T-cell (primary cell): ENCODE measurements at regions not wholly inside any gene's neighbourhood (a gene's known extent, or its start where the extent isn't known, plus 50 kb on each side); places are given as distances from the start of the nearest gene placed in this dataset.

ENCODE experiments used
- ATAC-seq, 4 experiments: fragments of 200-7000 bp in 3 of 4; fragments of 150-1000 bp in 1 of 4; cut with Tn5 transposase; replicated peaks in 1 of 4; 1 replicate in 3 of 4; 2 replicates in 1 of 4; pipeline ENCODE4 v1.10.0; 2021; ENCODE audit warnings: moderate library complexity in 3 of 4, mild to moderate bottlenecking in 2 of 4, moderate number of reproducible peaks in 1 of 4
- CTCF ChIA-PET, 2 donors: fragments of 300-600 bp; sonication (Branson Sonifier 250); formaldehyde crosslinking; loops; one replicate each; lab custom pipeline; 2022; ENCODE audit warnings: antibody characterized with exemption in 2 of 2; lab: Charles Lee
- POLR2A ChIA-PET, 2 donors: fragments of 300-600 bp; sonication (Branson Sonifier 250); formaldehyde crosslinking; loops; one replicate each; lab custom pipeline; 2022; ENCODE audit warnings: antibody characterized with exemption in 2 of 2; lab: Charles Lee
- DNase-seq, 35 experiments: peaks; one replicate each; pipeline versions ENCODE4 v3.0.0 to v3.0.0-alpha.2; 2013 to 2023
- H3K27ac ChIP-seq: one replicate; pipeline ENCODE4 v1.5.1; 2013; ENCODE audit warnings: low read length
- H3K27me3 ChIP-seq, 2 experiments: replicated peaks in 1 of 2; 1 replicate in 1 of 2; 2 replicates in 1 of 2; pipeline versions ENCODE4 v1.6.1 to v1.7.0; 2013; ENCODE audit warnings: low read length in 1 of 2, mixed read lengths in 1 of 2; ENCODE audit not compliant: control insufficient read depth in 2 of 2, insufficient read depth in 2 of 2; ENCODE audit errors: extremely low read depth in 1 of 2
- H3K36me3 ChIP-seq, 2 donors: 1 replicate in 1 of 2; 2 replicates in 1 of 2; pipeline versions ENCODE4 v1.6.1 to v1.7.0; 2013; ENCODE audit warnings: low read length in 1 of 2; ENCODE audit not compliant: control insufficient read depth in 2 of 2, insufficient read depth in 1 of 2; ENCODE audit errors: extremely low read depth in 1 of 2
- H3K4me1 ChIP-seq, 2 experiments: 1 replicate in 1 of 2; 2 replicates in 1 of 2; pipeline versions ENCODE4 v1.6.1 to v1.7.0; 2013; ENCODE audit warnings: low read length in 2 of 2, mixed read lengths in 1 of 2; ENCODE audit not compliant: insufficient read depth in 2 of 2, control insufficient read depth in 1 of 2; ENCODE audit errors: extremely low read depth in 1 of 2
- H3K4me3 ChIP-seq, 2 donors: 1 replicate in 1 of 2; 2 replicates in 1 of 2; pipeline versions ENCODE4 v1.5.1 to v1.7.0; 2013; ENCODE audit warnings: mild to moderate bottlenecking in 2 of 2, low read length in 1 of 2, moderate library complexity in 1 of 2; ENCODE audit not compliant: control insufficient read depth in 1 of 2; ENCODE audit errors: extremely low read depth in 1 of 2
- H3K9me3 ChIP-seq: 2 replicates; pipeline ENCODE4 v1.7.0; 2013
- H3K27ac Mint-ChIP-seq, 2 donors: one replicate each; pipeline ENCODE4 v1.8.0; 2020 to 2021; ENCODE audit warnings: mild to moderate bottlenecking in 2 of 2, mixed read lengths in 2 of 2
- H3K27me3 Mint-ChIP-seq, 2 donors: one replicate each; pipeline ENCODE4 v1.8.0; 2021 to 2022; ENCODE audit warnings: mixed read lengths in 2 of 2
- H3K36me3 Mint-ChIP-seq: one replicate; pipeline ENCODE4 v1.8.0; 2021; ENCODE audit warnings: mixed read lengths
- H3K4me1 Mint-ChIP-seq, 3 donors: one replicate each; pipeline ENCODE4 v1.8.0; 2020 to 2022; ENCODE audit warnings: mixed read lengths in 3 of 3, mild to moderate bottlenecking in 1 of 3
- H3K4me3 Mint-ChIP-seq, 3 donors: one replicate each; pipeline ENCODE4 v1.8.0; 2020 to 2022; ENCODE audit warnings: mild to moderate bottlenecking in 3 of 3, mixed read lengths in 3 of 3, moderate library complexity in 3 of 3
- H3K9me3 Mint-ChIP-seq, 3 donors: one replicate each; pipeline ENCODE4 v1.8.0; 2020 to 2022; ENCODE audit warnings: mixed read lengths in 3 of 3
- WGBS: methylation state at CpG from one replicate; pipeline ENCODE4 v1.1.5; 2013; ENCODE audit warnings: missing lambda C conversion rate; ENCODE audit not compliant: insufficient coverage; 5-methylcytosine and 5-hydroxymethylcytosine counted together

DNA sequence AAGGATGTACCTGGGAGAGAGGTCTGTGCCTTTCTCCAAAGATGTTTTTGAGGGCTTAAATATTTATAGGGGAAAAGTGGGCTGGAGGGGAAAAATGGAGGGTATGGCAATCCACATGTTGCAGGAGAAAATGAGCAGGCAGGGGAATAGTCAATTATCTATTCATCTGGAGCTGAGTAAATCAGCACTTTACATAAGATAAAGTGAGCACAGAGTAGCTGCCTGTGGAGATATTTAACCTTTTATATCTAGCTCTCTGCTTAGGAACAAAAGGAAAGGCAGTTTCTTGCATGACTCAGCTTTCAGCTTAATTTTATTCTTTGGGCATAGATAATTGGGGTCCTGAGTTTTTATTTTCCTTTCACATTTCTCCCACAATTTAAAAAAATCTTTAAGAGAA is 93.6 kb upstream of the NPY2R start:
- ATAC-seq (no peak), DNase-seq (no peak)
- Histone ChIP-seq H3K4me1 (no peaks in the 10 kb centered on the region), H3K27ac (no peak overlapping the region), H3K9me3 (no peaks in the 10 kb centered on the region), H3K27me3 (no peaks in the 10 kb centered on the region), H3K36me3 (no peaks in the 10 kb centered on the region), H3K4me3 (no peak overlapping the region)
- H3K27me3 Mint-ChIP-seq, result peaks cover 1 to 10% of the 10 kb centered on the region in 2 donors
- H3K4me3 Mint-ChIP-seq, result no peak overlapping the region
- peaks cover 2 to 4% (median 3%) of the 10 kb centered on the region in 3 donors for H3K9me3 Mint-ChIP-seq
- no peaks in the 10 kb centered on the region for H3K36me3 Mint-ChIP-seq
- no peaks in the 10 kb centered on the region for H3K4me1 Mint-ChIP-seq
- ChIA-PET POLR2A (no interaction called here), CTCF (no interaction called here)
- no peak overlapping the region for H3K27ac Mint-ChIP-seq

DNA sequence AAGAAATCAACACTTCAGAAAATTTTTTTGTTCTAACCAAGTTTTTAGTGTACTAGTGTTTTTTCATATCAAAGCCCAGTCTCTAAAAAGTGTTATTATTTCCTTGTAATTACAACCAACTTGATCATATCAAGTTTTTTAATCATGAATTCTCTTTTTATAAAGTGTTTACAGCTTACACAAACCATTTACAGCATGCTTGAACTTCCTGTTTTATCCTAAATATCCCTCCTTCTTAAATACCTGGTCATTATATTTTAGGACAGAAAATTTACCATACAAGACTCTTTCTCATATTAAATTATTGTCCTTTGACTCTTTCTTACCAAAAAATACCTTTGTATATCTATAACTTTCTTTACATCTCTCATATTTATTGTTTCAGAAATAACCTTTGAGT is 89.4 kb upstream of the NPY2R start:
- CTCF ChIA-PET, result no interaction called here
- H3K36me3 Mint-ChIP-seq, result no peaks in the 10 kb centered on the region
- H3K9me3 Mint-ChIP-seq, result peaks cover 0 to 4% (median 0%) of the 10 kb centered on the region in 3 donors
- H3K27ac Mint-ChIP-seq, result no peak overlapping the region
- no peaks in the 10 kb centered on the region for H3K4me1 ChIP-seq
- no peaks in the 10 kb centered on the region for H3K4me1 Mint-ChIP-seq
- no peak overlapping the region for H3K4me3 ChIP-seq
- H3K27me3 Mint-ChIP-seq, result no peaks in the 10 kb centered on the region
- DNase-seq, result no peak
- POLR2A ChIA-PET, result interaction anchor here in 1 of 2 donors (0.6 kb wide), 1 partner anchor 928 kb away, joined by 3 read pairs; no protein-coding TSS in a partner anchor
- H3K4me3 Mint-ChIP-seq, result no peak overlapping the region
- ATAC-seq, result no peak
- no peaks in the 10 kb centered on the region for H3K9me3 ChIP-seq
- no peaks in the 10 kb centered on the region for H3K36me3 ChIP-seq
- H3K27me3 ChIP-seq, result no peaks in the 10 kb centered on the region
- no peak overlapping the region for H3K27ac ChIP-seq

DNA sequence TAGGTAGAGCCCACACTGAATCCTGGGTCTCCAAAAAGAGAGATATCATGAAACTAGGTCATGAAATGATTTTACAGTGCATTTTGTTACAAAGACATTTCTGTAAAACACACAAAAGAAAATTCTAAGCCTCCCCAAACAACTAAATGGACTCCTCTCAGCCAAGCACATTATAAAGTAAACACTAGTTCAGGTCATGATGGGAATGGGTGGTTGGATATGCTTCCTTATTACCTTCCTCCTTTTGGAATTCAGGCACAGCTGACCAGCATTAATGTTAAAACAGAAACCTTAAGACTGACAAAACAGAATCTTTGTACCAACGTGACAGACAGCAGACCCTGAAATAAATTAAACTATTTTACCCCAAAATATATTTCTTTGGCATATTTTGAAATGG is 87.9 kb upstream of the NPY2R start:
- ATAC-seq (no peak), DNase-seq (no peak)
- Histone ChIP-seq H3K4me3 (no peak overlapping the region), H3K9me3 (no peaks in the 10 kb centered on the region), H3K27ac (no peak overlapping the region), H3K36me3 (no peaks in the 10 kb centered on the region), H3K4me1 (no peaks in the 10 kb centered on the region), H3K27me3 (no peaks in the 10 kb centered on the region)
- Mint-ChIP-seq H3K4me1 (no peaks in the 10 kb centered on the region), H3K27ac (no peak overlapping the region), H3K9me3 (peaks cover 0 to 8% (median 0%) of the 10 kb centered on the region in 3 donors), H3K4me3 (no peak overlapping the region), H3K36me3 (no peaks in the 10 kb centered on the region), H3K27me3 (no peaks in the 10 kb centered on the region)
- CTCF ChIA-PET, result interaction anchor here in 1 of 2 donors (0.7 kb wide), 1 partner anchor 288 kb away, joined by 8 read pairs; no protein-coding TSS in a partner anchor
- WGBS, result no CpG with 5 or more reads among the region's 1 CpG
- POLR2A ChIA-PET, result no interaction called here

DNA sequence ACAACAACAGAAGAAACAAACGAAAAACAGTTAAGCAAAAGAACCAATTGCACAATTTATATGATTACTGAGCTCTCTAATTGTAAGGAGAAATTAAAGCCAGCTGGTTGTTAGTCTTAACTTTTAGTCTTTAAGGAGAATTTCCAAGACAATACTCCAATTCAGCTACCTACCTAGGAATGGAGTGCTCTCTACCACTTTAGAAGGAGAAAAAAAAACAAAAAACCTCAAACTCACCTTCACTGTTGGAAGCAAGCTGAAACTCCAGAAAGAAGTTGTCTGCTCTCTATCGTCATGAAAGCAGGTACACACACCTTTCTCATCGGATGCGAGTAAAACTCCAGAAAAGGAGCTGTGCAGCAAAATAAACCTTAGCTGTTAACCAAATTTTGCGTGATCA is 86.1 kb upstream of the NPY2R start:
- WGBS, result 84% methylated on average over 4 of the region's 5 CpGs
- Mint-ChIP-seq H3K9me3 (peaks cover 0 to 8% (median 0%) of the 10 kb centered on the region in 3 donors), H3K27me3 (no peaks in the 10 kb centered on the region), H3K4me3 (no peak overlapping the region), H3K36me3 (no peaks in the 10 kb centered on the region), H3K4me1 (no peaks in the 10 kb centered on the region), H3K27ac (no peak overlapping the region)
- no peak overlapping the region for H3K27ac ChIP-seq
- H3K4me3 ChIP-seq, result no peak overlapping the region
- no peaks in the 10 kb centered on the region for H3K9me3 ChIP-seq
- H3K4me1 ChIP-seq, result no peaks in the 10 kb centered on the region
- ATAC-seq (no peak), DNase-seq (no peak)
- ChIA-PET POLR2A (no interaction called here), CTCF (no interaction called here)
- no peaks in the 10 kb centered on the region for H3K36me3 ChIP-seq
- H3K27me3 ChIP-seq, result no peaks in the 10 kb centered on the region

DNA sequence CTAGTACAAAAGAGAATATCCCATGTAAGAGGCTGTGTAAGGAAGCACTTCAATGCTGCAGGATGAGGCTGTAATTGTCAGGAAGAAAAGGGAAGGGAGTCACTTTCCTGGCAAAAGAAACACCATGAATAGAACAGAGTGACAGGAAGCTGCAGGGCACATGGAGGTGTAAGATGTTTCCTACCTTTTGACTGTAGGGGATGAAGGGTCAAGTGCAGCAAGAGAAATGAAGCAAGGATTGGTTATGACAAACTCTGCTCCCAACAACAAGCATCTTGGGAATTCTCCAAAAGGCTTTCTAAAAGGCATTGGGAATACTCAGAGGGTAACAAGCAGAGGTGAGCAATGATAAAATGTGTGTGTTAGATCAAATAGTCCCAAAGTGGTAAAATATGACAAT is 74.3 kb upstream of the NPY2R start:
- ChIA-PET CTCF (no interaction called here), POLR2A (interaction anchor here in 1 of 2 donors (0.6 kb wide), 1 partner anchor 122 kb away, joined by 3 read pairs; no protein-coding TSS in a partner anchor)
- H3K4me3 ChIP-seq, result no peak overlapping the region
- ATAC-seq (no peak), DNase-seq (no peak)
- peaks cover 0 to 4% (median 0%) of the 10 kb centered on the region in 3 donors for H3K9me3 Mint-ChIP-seq
- H3K4me1 ChIP-seq, result no peaks in the 10 kb centered on the region
- H3K36me3 ChIP-seq, result no peaks in the 10 kb centered on the region
- no peak overlapping the region for H3K27ac Mint-ChIP-seq
- no peak overlapping the region for H3K27ac ChIP-seq
- H3K4me3 Mint-ChIP-seq, result no peak overlapping the region
- no peaks in the 10 kb centered on the region for H3K36me3 Mint-ChIP-seq
- no peaks in the 10 kb centered on the region for H3K9me3 ChIP-seq
- no peaks in the 10 kb centered on the region for H3K27me3 Mint-ChIP-seq
- H3K27me3 ChIP-seq, result no peaks in the 10 kb centered on the region
- no peaks in the 10 kb centered on the region for H3K4me1 Mint-ChIP-seq

DNA sequence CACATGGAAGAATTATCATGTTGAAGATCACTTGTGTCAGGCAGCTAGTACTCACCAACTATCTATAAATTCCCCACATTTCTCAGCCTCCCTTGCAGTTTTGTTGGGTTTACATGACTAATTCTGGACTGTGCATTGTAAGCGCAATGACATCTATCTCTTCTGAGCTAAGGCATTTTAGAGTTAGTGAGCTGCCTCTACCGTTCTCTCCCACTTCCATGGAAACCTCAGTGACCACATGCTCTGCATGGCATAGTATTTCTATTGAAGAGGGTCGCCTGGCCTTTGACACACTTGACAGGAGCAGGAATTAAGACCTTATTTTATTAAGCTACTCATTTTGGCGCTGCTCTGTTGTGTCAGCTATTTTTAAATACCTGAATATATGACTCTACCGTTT is 67.5 kb upstream of the NPY2R start:
- no CpG with 5 or more reads among the region's 5 CpGs for WGBS
- CTCF ChIA-PET, result no interaction called here
- POLR2A ChIA-PET, result no interaction called here
- DNase-seq (no peak), ATAC-seq (no peak)
- Mint-ChIP-seq H3K9me3 (peaks cover 0 to 5% (median 0%) of the 10 kb centered on the region in 3 donors), H3K4me3 (no peak overlapping the region), H3K4me1 (no peaks in the 10 kb centered on the region), H3K27me3 (no peaks in the 10 kb centered on the region), H3K36me3 (no peaks in the 10 kb centered on the region), H3K27ac (no peak overlapping the region)
- Histone ChIP-seq H3K4me3 (no peak overlapping the region), H3K27ac (no peak overlapping the region), H3K9me3 (no peaks in the 10 kb centered on the region), H3K36me3 (no peaks in the 10 kb centered on the region), H3K27me3 (no peaks in the 10 kb centered on the region), H3K4me1 (no peaks in the 10 kb centered on the region)

DNA sequence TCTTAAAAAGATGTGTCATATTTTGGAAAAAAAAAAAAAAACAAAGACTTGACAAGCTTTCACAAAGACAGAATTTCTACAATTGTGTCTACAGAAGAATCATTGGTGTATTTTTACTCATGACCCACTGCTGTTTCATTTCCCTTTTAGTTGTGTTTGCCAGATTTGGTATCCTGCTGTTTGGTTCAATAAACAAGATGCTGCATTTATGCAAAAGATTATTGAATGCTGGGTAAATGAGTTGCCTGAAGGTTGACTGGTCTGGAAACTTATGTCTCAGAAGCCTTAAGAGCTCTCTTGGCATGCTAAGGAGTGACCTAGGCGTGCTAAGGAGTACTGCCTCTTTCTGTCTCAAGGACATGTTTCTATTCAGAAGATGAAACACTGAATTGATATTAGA is 64.9 kb upstream of the NPY2R start:
- ChIA-PET CTCF (no interaction called here), POLR2A (no interaction called here)
- no peaks in the 10 kb centered on the region for H3K4me1 Mint-ChIP-seq
- WGBS, result no CpG with 5 or more reads among the region's 1 CpG
- Histone ChIP-seq H3K27me3 (no peaks in the 10 kb centered on the region), H3K4me3 (no peak overlapping the region), H3K27ac (no peak overlapping the region), H3K36me3 (no peaks in the 10 kb centered on the region), H3K4me1 (no peaks in the 10 kb centered on the region), H3K9me3 (no peaks in the 10 kb centered on the region)
- H3K4me3 Mint-ChIP-seq, result no peak overlapping the region
- no peak for DNase-seq
- no peaks in the 10 kb centered on the region for H3K27me3 Mint-ChIP-seq
- no peak overlapping the region for H3K27ac Mint-ChIP-seq
- no peak for ATAC-seq
- H3K9me3 Mint-ChIP-seq, result peaks cover 0 to 5% (median 0%) of the 10 kb centered on the region in 3 donors
- H3K36me3 Mint-ChIP-seq, result no peaks in the 10 kb centered on the region
